Common myeloid progenitor, CD34-positive (primary cell): ENCODE measurements at regions not wholly inside any gene's neighbourhood (a gene's known extent, or its start where the extent isn't known, plus 50 kb on each side); places are given as distances from the start of the nearest gene placed in this dataset.

Experiments
- CTCF ChIA-PET: fragments of 350-600 bp; sonication (Branson Sonifier 250); formaldehyde crosslinking; loops from one replicate; lab custom pipeline; 2021; ENCODE audit warnings: antibody characterized with exemption; lab: Charles Lee
- POLR2A ChIA-PET: fragments of 350-600 bp; sonication (Branson Sonifier 250); formaldehyde crosslinking; loops from one replicate; lab custom pipeline; 2021; ENCODE audit warnings: antibody characterized with exemption; lab: Charles Lee
- DNase-seq, 3 donors: peaks; one replicate each; pipeline versions ENCODE4 v3.0.0 to v3.0.0-alpha.2; 2013
- H3K27ac ChIP-seq, 2 experiments: 1 replicate in 1 of 2; 2 replicates in 1 of 2; pipeline ENCODE4 v1.7.0; 2013; ENCODE audit warnings: inconsistent platforms in 2 of 2, low read length in 2 of 2, mild to moderate bottlenecking in 2 of 2, low read depth in 1 of 2, moderate library complexity in 1 of 2; ENCODE audit not compliant: severe bottlenecking in 2 of 2, insufficient read depth in 1 of 2, poor library complexity in 1 of 2
- H3K27me3 ChIP-seq, 5 experiments: replicated peaks in 2 of 5; 1 replicate in 3 of 5; 2 replicates in 2 of 5; pipeline versions ENCODE4 v1.6.1 to v1.7.0; 2013; ENCODE audit warnings: low read length in 4 of 5, mild to moderate bottlenecking in 2 of 5, moderate library complexity in 2 of 5, inconsistent platforms in 1 of 5; ENCODE audit not compliant: insufficient read depth in 5 of 5, control insufficient read depth in 4 of 5
- H3K36me3 ChIP-seq, 4 experiments: 1 replicate in 2 of 4; 2 replicates in 2 of 4; pipeline versions ENCODE4 v1.6.1 to v1.7.0; 2013; ENCODE audit warnings: low read length in 3 of 4, control low read depth in 1 of 4, mild to moderate bottlenecking in 1 of 4; ENCODE audit not compliant: control insufficient read depth in 4 of 4, insufficient read depth in 4 of 4
- H3K4me1 ChIP-seq, 4 experiments: 1 replicate in 3 of 4; 2 replicates in 1 of 4; pipeline versions ENCODE4 v1.6.1 to v1.7.1; 2013; ENCODE audit warnings: low read length in 3 of 4, mild to moderate bottlenecking in 3 of 4, control low read depth in 1 of 4, inconsistent platforms in 1 of 4, moderate library complexity in 1 of 4; ENCODE audit not compliant: control insufficient read depth in 4 of 4, insufficient read depth in 4 of 4; ENCODE audit errors: control extremely low read depth in 1 of 4
- H3K4me3 ChIP-seq, 7 experiments: 1 replicate in 4 of 7; 2 replicates in 3 of 7; pipeline versions ENCODE4 v1.5.1 to v1.7.0; 2013; ENCODE audit warnings: mild to moderate bottlenecking in 7 of 7, low read length in 6 of 7, moderate library complexity in 6 of 7, inconsistent platforms in 2 of 7, low read depth in 2 of 7, control low read depth in 1 of 7; ENCODE audit not compliant: insufficient read depth in 4 of 7, control insufficient read depth in 1 of 7; ENCODE audit errors: extremely low read depth in 1 of 7
- H3K9me3 ChIP-seq, 5 experiments: 1 replicate in 4 of 5; 2 replicates in 1 of 5; pipeline versions ENCODE4 v1.6.1 to v1.7.1; 2013; ENCODE audit warnings: low read length in 4 of 5, mild to moderate bottlenecking in 2 of 5, inconsistent platforms in 1 of 5, low read depth in 1 of 5, moderate library complexity in 1 of 5; ENCODE audit not compliant: control insufficient read depth in 4 of 5, insufficient read depth in 2 of 5; ENCODE audit errors: control extremely low read depth in 1 of 5
- WGBS: methylation state at CpG from one replicate; pipeline ENCODE4 v1.1.5; 2013; ENCODE audit not compliant: insufficient coverage; 5-methylcytosine and 5-hydroxymethylcytosine counted together

- POLR2A ChIA-PET: no interaction called here
- H3K27ac ChIP-seq: no peak overlapping the region
- no peaks in the 10 kb centered on the region for H3K4me1 ChIP-seq
- H3K36me3 ChIP-seq: no peaks in the 10 kb centered on the region
- CTCF ChIA-PET: no interaction called here
- DNase-seq: no peak
- WGBS: 95% methylated on average over 4 of the region's 5 CpGs
- H3K27me3 ChIP-seq: no peaks in the 10 kb centered on the region
- no peaks in the 10 kb centered on the region for H3K9me3 ChIP-seq
- H3K4me3 ChIP-seq: no peak overlapping the region
Observed at GRCh38 chr18:61239051-61239450, 94.2 kb upstream of the CDH20 start.

- WGBS: 94% methylated on average over 4 of the region's 5 CpGs
- DNase-seq: no peak
- H3K4me1 ChIP-seq: no peaks in the 10 kb centered on the region
- no peak overlapping the region for H3K4me3 ChIP-seq
- no peak overlapping the region for H3K27ac ChIP-seq
- H3K36me3 ChIP-seq: no peaks in the 10 kb centered on the region
- POLR2A ChIA-PET: no interaction called here
- no peaks in the 10 kb centered on the region for H3K27me3 ChIP-seq
- CTCF ChIA-PET: no interaction called here
- H3K9me3 ChIP-seq: no peaks in the 10 kb centered on the region
Observed at GRCh38 chr18:61241260-61241853, 91.9 kb upstream of the CDH20 start.

- whole genome bisulfite sequencing: no CpG with 5 or more reads among the region's 3 CpGs
- Histone ChIP-seq H3K27ac (no peak overlapping the region), H3K4me1 (no peaks in the 10 kb centered on the region), H3K27me3 (no peaks in the 10 kb centered on the region), H3K36me3 (no peaks in the 10 kb centered on the region), H3K9me3 (no peaks in the 10 kb centered on the region), H3K4me3 (no peak overlapping the region)
- ChIA-PET POLR2A (no interaction called here), CTCF (no interaction called here)
- DNase-seq: no peak
Observed at GRCh38 chr18:61244632-61245031, 88.6 kb upstream of the CDH20 start.

- ChIA-PET CTCF (no interaction called here), POLR2A (no interaction called here)
- no peak for DNase-seq
Observed at GRCh38 chr18:61245276-61245675, 88.0 kb upstream of the CDH20 start.

GRCh38 chr18:61248589-61248988 is 84.6 kb upstream of the CDH20 start:
- no peak for DNase-seq
- POLR2A ChIA-PET: no interaction called here
- CTCF ChIA-PET: no interaction called here
- no peaks in the 10 kb centered on the region for H3K4me1 ChIP-seq
- H3K27me3 ChIP-seq: no peaks in the 10 kb centered on the region
- WGBS: 80% methylated on average over 1 of the region's 3 CpGs
- H3K27ac ChIP-seq: no peak overlapping the region
- no peak overlapping the region for H3K4me3 ChIP-seq
- H3K9me3 ChIP-seq: no peaks in the 10 kb centered on the region
- H3K36me3 ChIP-seq: no peaks in the 10 kb centered on the region

More at GRCh38 chr18:61245276-61245675, 88.0 kb upstream of the CDH20 start:
- Histone ChIP-seq H3K27me3 (no peaks in the 10 kb centered on the region), H3K4me1 (no peaks in the 10 kb centered on the region), H3K27ac (no peak overlapping the region), H3K36me3 (no peaks in the 10 kb centered on the region), H3K4me3 (no peak overlapping the region), H3K9me3 (no peaks in the 10 kb centered on the region)
- 91% methylated on average over 1 of the region's 3 CpGs for WGBS

DNA sequence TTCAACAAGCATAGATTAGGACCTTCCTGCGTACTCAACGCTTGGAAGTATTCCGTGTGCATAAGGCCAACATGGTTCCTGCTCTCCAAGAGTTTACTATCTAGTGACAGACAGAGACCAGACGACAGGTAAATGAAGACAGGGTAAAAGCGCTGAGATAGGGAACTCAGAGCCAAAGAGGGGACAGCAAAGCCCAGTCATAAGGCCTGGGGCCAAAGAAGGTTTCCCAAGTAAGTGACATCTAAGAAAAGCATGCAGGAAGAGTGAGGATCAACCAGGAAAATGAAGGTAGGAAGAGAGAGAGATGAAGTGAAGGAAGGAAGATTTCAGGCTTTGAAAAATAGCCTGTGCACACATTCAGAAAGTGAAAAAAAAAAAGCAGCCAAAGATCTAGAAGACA is 76.9 kb upstream of the CDH20 start:
- Histone ChIP-seq H3K36me3 (no peaks in the 10 kb centered on the region), H3K9me3 (no peaks in the 10 kb centered on the region), H3K27ac (no peak overlapping the region), H3K27me3 (no peaks in the 10 kb centered on the region), H3K4me3 (no peak overlapping the region), H3K4me1 (no peaks in the 10 kb centered on the region)
- DNase-seq: no peak
- CTCF ChIA-PET: no interaction called here
- POLR2A ChIA-PET: no interaction called here
- 96% methylated on average over 5 of the region's 5 CpGs for WGBS

DNA sequence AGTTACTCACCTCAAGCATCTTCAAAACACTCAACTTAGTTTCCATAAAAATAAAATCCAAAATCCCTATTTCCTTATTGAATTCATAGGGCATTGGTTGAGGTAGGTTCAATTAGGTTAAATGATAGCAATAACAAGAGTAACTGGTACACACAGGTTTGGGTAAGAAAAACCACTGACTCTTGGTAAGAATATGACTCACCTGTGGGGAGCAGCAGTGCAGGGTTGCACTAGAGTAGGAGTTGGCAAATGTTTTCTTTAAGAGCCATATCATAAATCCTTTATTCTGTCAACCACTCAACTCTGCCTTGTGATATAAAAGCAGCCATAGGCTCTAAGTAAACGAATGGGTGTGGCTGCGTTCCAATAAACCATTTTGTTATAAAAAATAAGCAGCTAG is 71.4 kb upstream of the CDH20 start:
- CTCF ChIA-PET: no interaction called here

More for the DNA sequence above, 71.4 kb upstream of the CDH20 start:
- WGBS: no CpG with 5 or more reads among the region's 2 CpGs
- no peaks in the 10 kb centered on the region for H3K4me1 ChIP-seq
- H3K9me3 ChIP-seq: no peaks in the 10 kb centered on the region
- DNase-seq: no peak
- no peaks in the 10 kb centered on the region for H3K27me3 ChIP-seq
- no peaks in the 10 kb centered on the region for H3K36me3 ChIP-seq
- POLR2A ChIA-PET: no interaction called here
- no peak overlapping the region for H3K27ac ChIP-seq
- H3K4me3 ChIP-seq: no peak overlapping the region
